SK-N-SH treated with all-trans-retinoic acid at 6 μM for 48 hours (cell line): ENCODE measurements at regions not wholly inside any gene's neighbourhood (a gene's known extent, or its start where the extent isn't known, plus 50 kb on each side); places are given as distances from the start of the nearest gene placed in this dataset.

Experiments used
- PPARA ChIP-seq: fragments of 250-450 bp; sonication (Bioruptor Pico); IDR thresholded peaks from 2 replicates; pipeline ENCODE4 v1.5.0; 2020; ENCODE audit warnings: mild to moderate bottlenecking, borderline replicate concordance
- RARB ChIP-seq: fragments of 250-450 bp; sonication (Bioruptor Pico); IDR thresholded peaks from 2 replicates; pipeline ENCODE4 v1.8.0; 2021; ENCODE audit warnings: mild to moderate bottlenecking, moderate library complexity
- ZFP3 ChIP-seq: fragments of 250-450 bp; sonication (Bioruptor Pico); IDR thresholded peaks from 2 replicates; pipeline ENCODE4 v1.5.0; 2020; ENCODE audit warnings: mild to moderate bottlenecking, moderate library complexity
- ZFP30 ChIP-seq: fragments of 450-650 bp; formaldehyde crosslinking; IDR thresholded peaks from 2 replicates; pipeline ENCODE4 v1.5.0; 2022; ENCODE audit warnings: mild to moderate bottlenecking, moderate library complexity
- ZNF70 ChIP-seq: fragments of 450-650 bp; formaldehyde crosslinking; IDR thresholded peaks from 2 replicates; pipeline ENCODE4 v1.5.0; 2020; ENCODE audit warnings: mild to moderate bottlenecking, moderate library complexity
- TF ChIP-seq, protein P1 (sequence below): fragments of 250-450 bp; sonication (Bioruptor Pico); IDR thresholded peaks from 2 replicates; pipeline ENCODE4 v1.8.0; 2020; ENCODE audit warnings: mild to moderate bottlenecking, moderate library complexity, borderline replicate concordance
- TF ChIP-seq, protein P2 (sequence below): fragments of 250-450 bp; sonication (Bioruptor Pico); IDR thresholded peaks from 2 replicates; pipeline ENCODE4 v1.5.1; 2020; ENCODE audit warnings: low read depth, mild to moderate bottlenecking, moderate library complexity

DNA sequence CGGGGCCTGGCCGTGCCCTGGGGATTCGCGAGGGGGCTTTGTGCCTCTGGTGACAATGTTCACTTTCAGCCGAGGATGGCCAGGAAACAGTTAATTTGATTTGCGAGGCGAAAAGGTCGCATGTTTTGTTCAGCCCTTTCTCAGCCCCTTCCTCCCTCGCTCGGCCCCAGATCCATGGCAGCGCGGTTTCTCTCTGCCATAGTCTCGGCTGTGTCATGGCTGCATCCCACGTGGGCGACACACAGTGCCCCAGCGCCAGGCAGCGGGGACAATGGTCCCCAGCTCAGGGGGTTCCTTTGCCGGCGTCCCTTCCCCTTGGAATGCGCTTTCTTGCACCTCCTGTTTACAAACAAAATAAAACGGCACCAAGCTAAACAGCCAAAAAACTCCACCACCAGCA is 370.3 kb upstream of the IRX2 start:
- TF ChIP-seq, protein P1, sequence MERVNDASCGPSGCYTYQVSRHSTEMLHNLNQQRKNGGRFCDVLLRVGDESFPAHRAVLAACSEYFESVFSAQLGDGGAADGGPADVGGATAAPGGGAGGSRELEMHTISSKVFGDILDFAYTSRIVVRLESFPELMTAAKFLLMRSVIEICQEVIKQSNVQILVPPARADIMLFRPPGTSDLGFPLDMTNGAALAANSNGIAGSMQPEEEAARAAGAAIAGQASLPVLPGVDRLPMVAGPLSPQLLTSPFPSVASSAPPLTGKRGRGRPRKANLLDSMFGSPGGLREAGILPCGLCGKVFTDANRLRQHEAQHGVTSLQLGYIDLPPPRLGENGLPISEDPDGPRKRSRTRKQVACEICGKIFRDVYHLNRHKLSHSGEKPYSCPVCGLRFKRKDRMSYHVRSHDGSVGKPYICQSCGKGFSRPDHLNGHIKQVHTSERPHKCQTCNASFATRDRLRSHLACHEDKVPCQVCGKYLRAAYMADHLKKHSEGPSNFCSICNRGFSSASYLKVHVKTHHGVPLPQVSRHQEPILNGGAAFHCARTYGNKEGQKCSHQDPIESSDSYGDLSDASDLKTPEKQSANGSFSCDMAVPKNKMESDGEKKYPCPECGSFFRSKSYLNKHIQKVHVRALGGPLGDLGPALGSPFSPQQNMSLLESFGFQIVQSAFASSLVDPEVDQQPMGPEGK: no peak
- TF ChIP-seq PPARA (CRISPR knock-in tag) (no peak), ZFP30 (CRISPR knock-in tag) (no peak), ZNF70 (CRISPR knock-in tag) (no peak), ZFP3 (CRISPR knock-in tag) (no peak), RARB (CRISPR knock-in tag) (no peak)
- TF ChIP-seq, protein P2, sequence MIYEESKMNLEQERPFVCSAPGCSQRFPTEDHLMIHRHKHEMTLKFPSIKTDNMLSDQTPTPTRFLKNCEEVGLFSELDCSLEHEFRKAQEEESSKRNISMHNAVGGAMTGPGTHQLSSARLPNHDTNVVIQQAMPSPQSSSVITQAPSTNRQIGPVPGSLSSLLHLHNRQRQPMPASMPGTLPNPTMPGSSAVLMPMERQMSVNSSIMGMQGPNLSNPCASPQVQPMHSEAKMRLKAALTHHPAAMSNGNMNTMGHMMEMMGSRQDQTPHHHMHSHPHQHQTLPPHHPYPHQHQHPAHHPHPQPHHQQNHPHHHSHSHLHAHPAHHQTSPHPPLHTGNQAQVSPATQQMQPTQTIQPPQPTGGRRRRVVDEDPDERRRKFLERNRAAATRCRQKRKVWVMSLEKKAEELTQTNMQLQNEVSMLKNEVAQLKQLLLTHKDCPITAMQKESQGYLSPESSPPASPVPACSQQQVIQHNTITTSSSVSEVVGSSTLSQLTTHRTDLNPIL (CRISPR knock-in tag): no peak
